Activated CD8-positive, alpha-beta memory T cell treated with anti-CD3 and anti-CD28 coated beads, Interleukin-2, amount 50 U/mL, for 24 hours (primary cell): ENCODE measurements at regions not wholly inside any gene's neighbourhood (a gene's known extent, or its start where the extent isn't known, plus 50 kb on each side); places are given as distances from the start of the nearest gene placed in this dataset.
"Not testable (repeated sequence)": the region's sequence is repeated elsewhere in the genome, so short reads cannot be mapped to it uniquely, and the experiment has no call there.

Experiments
- DNase-seq: peaks from one replicate; pipeline ENCODE4 v3.0.0-alpha.2; 2020; ENCODE audit errors: extremely low read depth

DNA sequence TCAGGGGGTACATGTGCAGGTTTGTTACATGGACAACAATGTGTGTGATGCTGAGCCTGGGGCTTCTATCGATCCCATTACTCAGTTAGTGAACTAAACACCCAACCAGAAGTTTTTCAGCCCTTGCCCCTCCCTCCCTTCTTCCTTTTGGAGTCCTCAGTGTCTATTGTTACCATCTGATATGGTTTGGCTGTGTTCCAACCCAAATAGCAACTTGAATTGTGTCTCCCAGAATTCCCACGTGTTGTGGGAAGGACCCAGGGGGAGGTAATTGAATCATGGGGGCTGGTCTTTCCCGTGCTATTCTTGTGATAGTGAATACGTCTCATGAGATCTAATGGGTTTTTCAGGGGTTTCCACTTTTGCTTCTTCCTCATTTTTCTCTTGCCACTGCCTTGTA lies 186.3 kb downstream of the AEBP2 start:
- DNase-seq, result not testable (repeated sequence)

DNA sequence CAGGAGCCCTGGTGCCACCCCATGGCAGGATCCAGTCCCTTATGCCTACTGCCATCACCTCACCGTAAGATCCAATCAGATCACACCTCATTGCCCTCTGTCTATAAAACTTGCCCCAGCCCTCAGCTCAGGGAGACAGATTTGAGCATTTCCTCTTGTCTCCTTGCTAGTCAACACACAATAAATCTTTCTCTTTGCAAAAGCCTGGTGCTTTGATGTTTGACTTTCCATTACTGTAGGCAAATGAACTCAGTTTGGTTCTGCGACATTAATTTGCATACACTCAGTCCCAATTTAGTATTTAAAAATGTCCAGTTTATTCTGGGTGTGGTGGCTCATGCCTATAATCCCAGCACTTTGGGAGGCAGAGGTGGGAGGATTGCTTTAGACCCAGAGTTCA lies 188.4 kb downstream of the AEBP2 start:
- DNase-seq, result no peak

DNA sequence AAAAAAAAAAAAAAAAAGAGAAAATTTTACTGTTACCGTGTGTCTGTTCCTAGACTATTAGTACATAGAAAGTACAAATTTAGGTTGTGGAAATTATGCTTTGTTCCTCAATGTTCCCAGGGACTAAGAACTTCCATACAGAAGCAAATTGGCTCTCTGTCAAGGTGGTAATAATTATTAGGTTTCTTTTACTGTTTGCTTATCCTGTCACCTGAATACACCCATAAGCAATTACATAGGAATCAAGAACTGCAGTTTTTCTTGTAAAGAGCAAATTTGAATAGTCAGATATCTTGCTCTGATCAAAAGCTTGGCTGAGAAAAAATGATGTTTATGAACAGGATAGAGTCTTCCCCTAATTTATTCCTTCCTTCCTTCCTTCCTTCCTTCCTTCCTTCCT lies 191.2 kb downstream of the AEBP2 start:
- no peak for DNase-seq

DNA sequence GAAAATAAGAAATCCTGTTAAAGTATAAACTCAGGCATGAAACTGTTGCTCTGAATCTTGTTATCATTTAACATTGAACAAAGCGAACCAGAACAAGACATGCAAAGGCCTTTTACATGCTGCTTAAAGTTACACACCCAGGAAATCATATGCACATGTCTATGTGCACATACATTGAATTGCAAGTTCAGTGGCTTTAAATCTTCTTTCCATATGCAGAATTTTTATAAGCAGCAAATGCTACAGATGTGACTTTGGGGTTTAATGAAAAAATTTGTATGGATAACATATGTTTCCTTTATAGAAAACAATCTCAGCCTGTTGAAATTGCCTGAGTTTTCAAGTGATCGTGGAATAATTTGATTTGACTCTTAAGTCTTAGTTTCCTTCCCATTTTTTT lies 193.9 kb downstream of the AEBP2 start:
- DNase-seq, result no peak

DNA sequence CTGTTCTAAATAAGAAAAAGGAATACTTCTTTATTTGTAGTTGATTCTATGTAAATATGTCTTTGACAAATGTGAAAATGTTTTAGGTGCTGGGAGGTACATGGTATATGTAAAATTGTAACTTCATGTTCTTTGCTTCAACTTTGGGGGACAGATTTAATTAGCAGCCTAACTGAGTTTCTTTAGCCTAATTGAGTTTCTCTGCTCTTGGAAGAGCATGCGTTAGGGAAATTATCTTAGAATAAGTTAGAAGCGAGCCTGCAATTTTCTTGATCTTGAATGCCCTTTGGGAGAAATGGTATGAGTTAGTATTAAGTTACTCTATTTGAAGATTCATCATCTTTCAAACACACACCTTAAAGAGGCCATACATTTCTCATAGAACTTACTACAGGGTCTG lies 194.3 kb downstream of the AEBP2 start:
- DNase-seq, result no peak

DNA sequence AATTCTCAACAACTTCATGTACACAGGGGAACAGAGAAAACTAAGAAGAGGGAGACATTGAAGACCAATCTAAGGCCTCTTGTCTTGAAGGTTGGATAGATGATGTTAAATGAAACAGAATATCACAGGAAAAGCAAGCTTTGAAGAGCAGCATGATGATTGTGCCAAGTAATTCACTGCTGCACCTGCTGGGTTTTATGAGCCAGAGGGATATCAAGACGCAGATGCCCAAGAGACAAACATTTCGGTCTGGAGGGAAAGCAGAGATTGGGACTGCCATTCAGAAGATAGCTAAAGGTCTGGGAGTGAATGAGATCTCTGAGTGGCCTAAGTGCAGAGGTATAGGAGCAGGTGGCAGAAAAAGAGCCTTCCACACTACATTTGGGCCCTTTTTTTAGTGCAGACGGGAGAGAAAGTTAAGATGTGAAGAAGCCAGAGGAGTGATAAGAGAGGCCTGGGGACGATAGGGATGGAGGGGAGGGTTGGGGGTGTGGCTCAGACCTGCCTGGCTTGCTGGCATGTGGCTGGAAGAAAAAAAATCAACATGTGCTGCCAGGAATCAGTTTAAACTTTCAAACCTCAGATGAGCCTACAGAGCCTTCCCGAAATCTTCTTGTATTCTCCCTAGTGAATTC lies 200.6 kb downstream of the AEBP2 start:
- DNase-seq, result no peak

DNA sequence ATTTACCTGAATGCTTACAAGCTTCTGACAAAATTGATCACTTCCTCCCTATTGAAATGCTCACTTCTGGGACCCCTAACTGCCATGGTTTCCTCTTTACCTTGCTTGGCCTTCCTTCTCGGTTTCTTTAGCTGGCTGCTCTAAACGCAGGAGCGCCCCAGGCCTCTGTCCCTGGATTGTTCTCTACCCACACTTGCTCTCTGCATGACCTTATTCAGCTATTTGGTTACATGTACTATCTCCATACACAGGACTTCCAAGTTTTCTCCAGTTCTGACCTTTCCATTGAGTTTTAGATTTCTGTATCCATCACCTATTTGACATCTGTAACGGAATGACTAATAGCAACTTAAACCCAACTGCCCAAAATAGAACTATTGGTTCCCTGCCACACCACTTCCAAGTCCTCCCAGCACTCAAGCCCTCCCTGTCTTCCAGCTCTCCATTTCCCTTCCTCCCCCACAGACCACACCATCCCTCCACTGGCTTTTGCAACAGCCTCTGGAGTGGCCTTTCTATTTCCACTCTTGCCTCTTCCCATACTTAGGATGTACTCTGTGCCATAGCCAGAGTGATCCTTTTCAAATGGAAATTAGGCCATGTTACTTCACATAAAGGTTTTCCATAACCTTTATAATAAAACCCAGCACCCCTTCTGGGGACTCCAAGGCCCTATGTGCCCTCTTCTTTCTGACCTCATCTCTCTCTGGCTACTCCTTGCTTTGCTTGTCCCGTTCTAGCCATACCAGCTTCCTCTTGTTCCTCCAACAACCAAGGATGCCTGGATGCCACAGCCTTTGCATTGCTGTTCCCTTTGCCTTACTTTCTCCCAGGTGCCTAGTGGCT lies 202.2 kb downstream of the AEBP2 start:
- DNase-seq, result no peak

DNA sequence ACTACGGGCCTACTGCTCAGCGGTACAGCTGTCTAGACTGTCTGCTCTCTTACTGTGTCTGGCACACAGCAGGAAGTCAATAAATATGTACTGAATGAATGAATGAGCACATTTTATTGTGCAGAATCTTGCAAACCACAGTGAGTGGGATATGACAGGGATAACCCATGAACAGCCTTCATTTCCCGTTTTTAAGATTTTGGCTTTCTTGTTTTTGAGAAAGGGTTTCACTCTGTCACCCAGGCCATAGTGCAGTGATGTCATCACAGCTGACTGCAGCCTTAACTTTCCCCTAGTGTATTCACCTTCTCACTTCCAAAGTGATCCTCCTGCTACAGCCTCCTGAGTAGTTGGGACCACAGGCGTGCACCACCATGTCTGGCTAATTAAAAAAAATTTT lies 203.1 kb downstream of the AEBP2 start:
- DNase-seq, result no peak

DNA sequence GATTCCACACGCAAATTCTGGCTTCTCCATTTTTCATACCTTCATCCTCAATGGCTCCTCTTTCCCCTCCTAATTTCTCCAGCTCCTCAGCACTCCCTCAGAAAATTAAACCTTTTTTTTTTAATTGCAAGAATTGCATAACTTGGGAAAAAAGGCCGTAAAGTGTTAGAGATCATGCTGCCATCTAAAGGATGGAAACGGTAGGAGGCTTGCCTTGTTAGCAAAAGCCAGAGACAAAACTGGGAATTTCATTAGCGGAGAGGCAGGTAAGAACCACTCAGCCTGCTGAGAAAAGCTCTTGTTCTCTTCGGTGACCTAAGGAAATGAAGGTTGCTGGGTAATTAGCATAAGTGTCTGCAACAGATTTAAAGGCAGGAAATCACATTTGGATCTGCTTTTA lies 204.3 kb downstream of the AEBP2 start:
- no peak for DNase-seq

DNA sequence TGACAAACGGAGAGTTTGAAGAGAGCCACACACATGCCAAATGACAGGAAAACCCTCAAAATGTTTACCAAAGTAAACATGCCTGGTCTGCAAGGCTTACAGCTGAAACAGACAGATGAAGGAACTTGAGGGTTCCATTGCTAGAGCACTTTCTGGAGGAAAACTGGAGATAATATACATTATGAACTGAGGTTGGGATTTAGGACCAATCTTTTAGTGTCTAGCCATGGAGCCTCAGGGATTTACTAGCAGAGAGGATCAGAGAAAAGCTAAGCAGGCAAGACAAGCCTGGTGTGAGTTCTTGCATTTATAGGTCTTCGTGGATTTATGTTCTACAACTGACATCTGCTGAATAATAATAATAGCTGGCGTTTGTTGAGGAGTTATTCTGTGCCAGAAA lies 205.3 kb downstream of the AEBP2 start:
- no peak for DNase-seq

DNA sequence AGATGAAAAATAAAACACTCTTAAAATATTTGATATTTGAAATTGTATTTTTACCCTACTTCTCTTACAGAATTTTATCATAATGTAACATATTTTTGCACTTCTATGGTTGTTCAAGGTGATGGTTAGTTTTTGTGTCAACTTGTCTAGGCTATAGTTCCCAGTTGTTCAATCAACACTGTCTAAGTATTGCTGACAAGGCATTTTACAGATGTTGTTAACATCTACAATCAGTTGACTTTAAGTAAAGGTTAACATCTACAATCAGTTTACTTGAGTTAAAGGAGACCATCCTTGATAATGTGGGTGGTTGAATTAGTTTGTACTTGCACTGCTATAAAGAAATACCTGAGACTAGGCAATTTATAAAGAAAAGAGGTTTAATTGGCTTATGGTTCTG lies 206.5 kb downstream of the AEBP2 start:
- no peak for DNase-seq

DNA sequence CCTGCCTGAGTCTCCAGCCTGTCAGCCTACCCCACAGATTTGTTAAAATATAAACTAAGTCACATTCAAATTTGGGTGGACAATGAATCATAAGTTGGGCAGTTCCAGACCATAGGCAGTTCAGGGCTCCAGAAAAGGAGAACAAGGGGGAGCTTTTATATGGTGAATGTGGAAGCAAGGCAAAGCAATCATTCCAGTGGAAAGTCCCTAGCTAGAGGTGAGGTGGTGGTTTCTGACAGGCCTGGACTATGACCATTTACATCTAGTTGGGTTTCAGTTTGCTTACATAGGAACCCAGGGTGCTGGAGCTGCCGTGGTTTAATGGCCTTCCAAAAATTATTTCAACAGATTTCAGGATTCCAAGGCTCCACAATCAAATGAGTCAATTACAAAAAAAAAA lies 207.3 kb downstream of the AEBP2 start:
- no peak for DNase-seq

DNA sequence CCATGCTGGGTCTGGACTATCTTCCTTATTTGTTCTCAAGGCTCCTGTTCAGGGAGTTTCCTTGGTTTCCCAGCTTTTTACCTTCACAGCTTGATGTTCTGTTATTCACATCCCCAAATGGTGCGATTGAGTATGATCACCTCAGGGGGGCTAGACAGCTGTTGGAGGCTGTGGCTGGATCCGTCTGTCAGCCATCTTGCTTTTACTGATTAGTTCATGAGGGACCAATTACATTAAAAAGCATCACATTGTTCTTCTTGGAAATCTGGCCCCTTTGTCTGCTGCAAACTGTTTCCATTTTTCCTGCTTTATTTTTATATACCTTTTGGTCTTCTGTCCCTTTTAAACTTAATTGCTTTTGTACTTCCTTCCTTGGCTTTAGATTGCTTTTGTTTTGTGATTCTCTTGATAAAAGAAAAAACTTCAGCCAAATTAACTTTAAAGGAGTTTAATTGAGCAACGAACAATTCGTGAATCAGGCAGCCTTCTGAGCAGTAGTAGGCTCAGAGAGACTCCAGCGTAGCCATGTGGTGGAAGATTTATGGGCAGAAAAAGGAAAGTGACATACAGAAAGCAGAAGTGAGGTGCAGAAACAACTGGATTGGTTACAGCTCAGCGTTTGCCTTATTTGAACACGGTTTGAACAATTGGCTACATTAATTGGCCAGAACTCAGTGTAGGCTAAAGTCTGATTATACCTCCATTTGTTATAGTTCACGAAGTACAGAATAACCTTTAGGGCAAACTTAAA lies 208.7 kb downstream of the AEBP2 start:
- no peak for DNase-seq

DNA sequence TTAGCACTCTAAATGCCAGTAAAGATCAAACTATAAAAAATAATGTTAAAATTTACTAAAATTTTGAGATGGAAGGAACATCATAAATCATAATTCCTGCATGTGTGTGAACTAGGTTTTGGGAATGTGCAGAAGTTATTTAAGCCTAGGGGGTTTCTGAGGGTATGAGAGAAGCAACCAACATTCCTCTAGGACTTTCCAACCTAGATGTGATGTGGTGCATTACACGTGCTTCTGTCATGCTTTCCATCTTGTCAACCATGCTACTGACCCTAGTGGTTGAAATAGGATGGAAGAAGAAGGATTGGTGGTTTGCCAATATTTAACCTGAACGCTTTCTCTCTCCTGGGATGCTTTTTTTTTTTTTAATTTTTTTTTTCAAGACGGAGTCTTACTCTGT lies 209.3 kb downstream of the AEBP2 start:
- DNase-seq, result no peak

DNA sequence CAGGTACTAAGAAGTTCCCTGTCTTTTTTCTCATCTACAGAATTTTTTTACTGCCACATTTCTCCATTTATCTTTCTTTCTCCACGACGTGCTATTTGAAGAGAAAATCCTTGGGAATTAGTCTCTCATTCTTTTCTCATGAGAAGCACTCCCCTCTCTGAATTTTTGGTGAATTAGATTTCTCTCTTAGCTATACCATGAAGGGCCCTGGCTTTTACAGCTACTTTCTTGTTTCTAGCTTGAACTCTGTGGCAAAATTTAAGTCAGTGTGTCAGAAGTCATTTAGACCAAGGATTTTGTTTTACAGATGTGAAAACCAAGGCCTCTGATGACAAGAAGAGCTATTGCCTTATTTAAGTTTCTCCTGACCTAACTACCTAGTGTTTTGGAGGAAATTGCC lies 213.1 kb downstream of the AEBP2 start:
- no peak for DNase-seq

DNA sequence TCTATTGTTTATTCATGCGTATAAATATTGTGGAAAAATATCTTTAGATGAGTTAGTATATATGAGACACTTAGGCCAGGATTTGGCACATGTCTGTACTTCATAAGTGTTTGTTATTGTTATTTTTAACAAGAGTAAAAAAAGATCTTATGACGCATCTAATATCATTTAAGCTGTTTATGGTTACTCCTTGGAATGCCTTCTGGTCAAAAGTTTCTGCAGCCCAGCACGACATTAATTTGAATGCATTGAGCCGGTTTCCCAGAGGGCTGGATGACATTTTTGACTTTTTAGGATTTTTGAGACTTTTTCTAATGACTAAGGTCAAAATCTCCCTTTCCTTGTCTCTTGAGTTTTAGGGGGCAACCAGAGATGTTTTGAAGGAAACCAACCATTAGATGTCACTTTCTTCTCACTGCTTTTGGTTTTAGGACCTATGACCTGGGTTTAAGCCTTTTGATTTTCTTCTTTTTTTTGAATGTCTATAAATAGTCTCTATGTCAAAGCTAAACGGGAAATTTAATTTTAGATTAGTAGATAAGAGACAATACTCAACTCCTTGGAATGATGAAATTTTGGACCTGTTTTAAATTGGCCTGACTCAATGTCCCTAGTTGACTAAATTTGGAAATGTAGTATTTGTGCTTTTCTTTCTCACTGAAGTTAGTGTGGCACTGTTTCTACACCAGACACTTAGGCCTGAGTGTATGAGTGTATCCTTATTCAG lies 215.5 kb downstream of the AEBP2 start:
- no peak for DNase-seq

DNA sequence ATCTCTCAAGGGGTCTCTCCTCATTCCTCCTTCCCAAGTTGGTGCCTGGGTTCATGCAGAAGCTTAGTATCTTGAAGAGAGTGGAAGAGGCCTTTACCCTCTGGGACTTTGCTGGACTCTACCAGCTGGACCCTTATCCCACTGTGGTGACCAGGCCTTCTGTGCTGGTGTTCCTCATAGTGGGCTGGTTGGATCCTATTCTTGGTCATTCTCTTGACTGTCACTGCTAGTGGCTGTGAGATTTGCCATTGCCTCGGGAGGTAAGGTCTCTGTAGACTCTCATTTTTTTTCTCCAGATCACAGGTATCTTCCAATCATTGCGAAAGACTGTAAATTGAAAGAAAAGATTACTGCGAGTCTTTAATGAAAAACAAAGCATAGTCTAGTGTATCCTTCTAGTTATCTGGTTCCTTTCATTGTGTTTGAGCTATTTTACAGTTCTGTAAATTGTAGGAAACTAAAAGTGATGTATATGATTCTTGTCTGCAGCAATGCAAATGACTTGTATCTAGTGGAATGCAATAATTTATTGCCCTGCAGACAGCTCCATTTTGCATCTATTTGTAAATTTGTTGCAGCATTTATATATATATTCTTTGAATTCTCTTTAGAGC lies 217.9 kb downstream of the AEBP2 start:
- no peak for DNase-seq

DNA sequence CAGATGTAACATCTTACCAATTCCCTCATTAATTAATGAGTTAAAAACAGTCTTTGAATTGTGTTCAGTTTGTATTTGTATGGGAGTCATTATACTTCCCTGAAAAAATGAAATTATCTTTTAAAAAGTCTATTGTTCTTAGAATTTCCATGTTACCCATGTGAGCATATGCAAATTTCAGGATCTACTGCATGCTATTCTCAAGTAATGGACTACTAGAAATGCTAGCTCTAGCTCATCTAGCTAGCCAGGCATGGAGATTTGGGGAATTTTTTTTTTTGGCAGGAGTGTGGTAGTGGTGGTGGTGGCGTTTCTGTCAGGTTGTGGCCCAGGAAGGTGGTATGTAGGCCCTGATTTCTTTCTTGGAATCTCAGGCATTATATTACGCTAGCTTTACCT lies 218.4 kb downstream of the AEBP2 start:
- DNase-seq, result no peak

DNA sequence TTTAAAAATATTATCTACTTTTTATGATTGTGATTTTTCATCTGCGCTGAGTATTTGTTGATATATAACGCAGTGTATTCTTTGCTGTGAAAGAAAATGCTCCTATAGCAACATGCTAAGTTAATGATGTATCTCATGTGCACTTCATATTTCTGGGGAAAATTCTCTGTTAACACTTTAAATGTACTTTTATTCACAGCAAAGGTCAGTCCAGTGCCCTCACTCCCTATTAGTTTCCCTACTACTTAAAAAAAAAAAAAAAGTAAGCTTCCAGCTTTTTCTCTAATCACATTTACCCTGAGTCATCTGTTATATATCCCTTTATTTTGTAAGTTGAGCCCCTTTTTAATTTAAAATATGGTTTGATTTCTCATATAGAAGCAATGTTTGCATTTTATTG lies 219.8 kb downstream of the AEBP2 start:
- DNase-seq, result no peak

DNA sequence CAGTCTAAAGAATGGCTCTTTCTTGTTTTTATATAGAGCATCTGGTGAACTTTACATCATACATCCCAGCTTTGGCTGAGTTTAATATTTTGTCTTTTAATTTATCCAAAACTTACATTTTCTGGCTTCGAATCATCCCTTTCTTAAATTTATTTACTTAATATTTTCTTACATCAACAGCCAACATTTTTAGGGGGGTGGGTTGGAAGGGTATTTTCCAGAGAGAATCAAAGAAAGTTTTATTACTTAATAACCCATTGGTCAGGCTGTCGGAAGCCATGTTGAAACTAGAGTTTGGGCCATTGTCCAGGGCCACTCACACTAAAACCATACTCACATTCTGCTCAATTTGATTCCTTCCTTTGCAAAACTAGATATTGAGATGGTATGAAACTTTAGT lies 220.2 kb downstream of the AEBP2 start:
- no peak for DNase-seq

DNA sequence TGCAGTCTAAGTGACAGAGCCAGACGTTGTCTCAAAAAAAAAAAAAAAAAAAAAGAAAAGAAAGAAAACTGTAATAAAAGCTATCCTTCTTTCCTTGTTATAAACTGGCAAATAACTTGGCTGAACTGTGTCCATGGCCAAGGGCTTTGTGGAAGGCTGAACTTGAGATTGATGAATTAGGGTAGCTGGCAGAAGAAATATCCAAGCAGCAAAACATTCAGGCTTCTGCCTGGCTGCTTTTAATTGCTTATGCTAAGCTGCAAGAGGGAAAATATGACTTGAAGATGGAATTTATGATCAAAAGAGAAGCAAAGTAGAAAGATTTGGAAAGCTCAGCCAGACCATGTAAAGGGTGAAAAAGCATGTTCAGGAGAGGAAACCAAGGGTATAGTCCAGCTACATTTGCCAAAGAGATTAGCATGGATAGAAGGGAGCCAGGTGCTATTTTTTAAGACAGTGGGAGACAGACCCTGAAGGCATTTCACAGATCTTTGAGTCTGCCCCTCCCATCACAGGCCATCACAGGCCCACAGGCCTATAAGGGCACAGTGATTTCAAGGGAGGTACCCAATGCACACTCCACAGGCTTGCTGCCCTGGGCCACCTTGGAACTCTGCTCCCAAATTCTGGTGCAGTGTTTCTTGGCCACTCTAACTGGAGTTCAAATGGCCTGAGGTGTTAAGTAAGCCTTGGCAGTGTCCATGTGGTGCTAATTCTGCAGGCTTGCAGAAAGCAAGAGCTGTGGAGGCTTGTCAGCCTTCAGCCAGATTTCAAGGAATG lies 226.0 kb downstream of the AEBP2 start:
- no peak for DNase-seq
